Muscle of leg (tissue), 3 donors: ENCODE measurements at regions not wholly inside any gene's neighbourhood (a gene's known extent, or its start where the extent isn't known, plus 50 kb on each side); places are given as distances from the start of the nearest gene placed in this dataset.
"Not testable (repeated sequence)": the region's sequence is repeated elsewhere in the genome, so short reads cannot be mapped to it uniquely, and the experiment has no call there.

Source experiments
- DNase-seq: peaks from one replicate; pipeline ENCODE4 v3.0.0; 2013
- H3K27ac ChIP-seq: one replicate; pipeline ENCODE4 v1.5.1; 2013; ENCODE audit warnings: mild to moderate bottlenecking, low read length, control low read depth
- H3K27me3 ChIP-seq: one replicate; pipeline ENCODE4 v1.6.1; 2013; ENCODE audit warnings: low read length; ENCODE audit not compliant: control insufficient read depth, insufficient read depth
- H3K36me3 ChIP-seq: one replicate; pipeline ENCODE4 v1.6.1; 2013; ENCODE audit warnings: low read length; ENCODE audit not compliant: control insufficient read depth, insufficient read depth
- H3K4me1 ChIP-seq: one replicate; pipeline ENCODE4 v1.6.1; 2013; ENCODE audit warnings: low read length; ENCODE audit not compliant: control insufficient read depth, insufficient read depth
- H3K4me3 ChIP-seq: one replicate; pipeline ENCODE4 v1.5.1; 2013; ENCODE audit warnings: low read length, control low read depth
- H3K9me3 ChIP-seq: replicated peaks from 2 replicates; pipeline ENCODE4 v1.6.1; 2013; ENCODE audit warnings: low read depth, low read length; ENCODE audit not compliant: control insufficient read depth
- WGBS: methylation state at CpG from one replicate; pipeline ENCODE4 v1.1.5; 2013; ENCODE audit warnings: missing lambda C conversion rate; ENCODE audit not compliant: insufficient coverage; 5-methylcytosine and 5-hydroxymethylcytosine counted together

DNA sequence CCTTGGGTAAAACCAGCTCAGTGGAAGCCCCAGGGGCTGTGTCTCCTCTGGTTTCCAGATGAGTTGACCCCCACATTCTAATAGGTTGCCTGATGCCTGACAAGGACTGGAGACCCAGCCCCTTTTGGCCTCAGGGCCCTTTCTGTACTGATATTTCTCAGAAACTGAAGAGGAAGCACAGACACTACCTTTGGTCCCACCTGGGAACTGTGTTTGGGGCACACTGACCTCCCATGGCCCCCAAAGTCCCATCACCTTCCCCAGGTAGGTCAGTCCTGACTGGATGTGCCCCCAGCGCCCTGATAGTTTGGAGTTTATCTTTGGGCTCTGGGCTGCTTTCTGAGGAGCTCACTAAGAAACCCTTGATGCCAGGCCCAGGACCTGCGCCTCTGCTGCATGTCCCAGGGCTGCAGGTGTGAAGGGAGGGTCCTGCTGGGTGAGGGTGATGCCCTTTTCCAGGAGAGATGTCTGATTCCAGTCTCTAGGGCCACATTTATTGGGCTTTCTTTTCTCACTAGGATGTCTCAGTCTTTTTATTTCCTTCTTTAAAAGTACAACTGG lies 106.7 kb downstream of the GGTLC2 start:
- Histone ChIP-seq H3K4me3 (no peak overlapping the region), H3K9me3 (no peaks in the 10 kb centered on the region), H3K27ac (no peak overlapping the region), H3K36me3 (no peaks in the 10 kb centered on the region), H3K4me1 (peaks cover 7% of the 10 kb centered on the region), H3K27me3 (peaks cover 2% of the 10 kb centered on the region)
- DNase-seq: no peak
- no CpG with 5 or more reads among the region's 2 CpGs for WGBS

DNA sequence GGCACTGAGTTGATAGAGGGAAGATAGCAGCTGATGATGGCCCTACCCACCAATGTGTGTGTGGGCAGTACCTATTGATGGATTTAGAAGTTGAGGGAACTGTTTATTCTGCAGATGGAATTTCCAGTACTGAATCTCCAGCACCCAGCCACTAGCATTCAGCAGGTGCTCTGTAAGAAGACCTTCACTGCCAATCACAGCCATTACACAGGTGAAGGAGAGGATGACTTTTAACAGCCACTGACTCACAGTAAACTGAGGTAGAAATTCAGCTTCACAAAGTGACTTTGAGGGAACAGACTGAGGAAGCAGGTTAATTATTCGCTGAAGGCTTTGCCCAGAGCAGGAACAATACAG lies 107.8 kb downstream of the GGTLC2 start:
- peaks cover 2% of the 10 kb centered on the region for H3K27me3 ChIP-seq
- H3K4me3 ChIP-seq: no peak overlapping the region
- no peaks in the 10 kb centered on the region for H3K9me3 ChIP-seq
- no peaks in the 10 kb centered on the region for H3K36me3 ChIP-seq
- DNase-seq: no peak
- H3K27ac ChIP-seq: no peak overlapping the region
- peaks cover 7% of the 10 kb centered on the region for H3K4me1 ChIP-seq
- 100% methylated on average over 1 of the region's 1 CpG for WGBS

DNA sequence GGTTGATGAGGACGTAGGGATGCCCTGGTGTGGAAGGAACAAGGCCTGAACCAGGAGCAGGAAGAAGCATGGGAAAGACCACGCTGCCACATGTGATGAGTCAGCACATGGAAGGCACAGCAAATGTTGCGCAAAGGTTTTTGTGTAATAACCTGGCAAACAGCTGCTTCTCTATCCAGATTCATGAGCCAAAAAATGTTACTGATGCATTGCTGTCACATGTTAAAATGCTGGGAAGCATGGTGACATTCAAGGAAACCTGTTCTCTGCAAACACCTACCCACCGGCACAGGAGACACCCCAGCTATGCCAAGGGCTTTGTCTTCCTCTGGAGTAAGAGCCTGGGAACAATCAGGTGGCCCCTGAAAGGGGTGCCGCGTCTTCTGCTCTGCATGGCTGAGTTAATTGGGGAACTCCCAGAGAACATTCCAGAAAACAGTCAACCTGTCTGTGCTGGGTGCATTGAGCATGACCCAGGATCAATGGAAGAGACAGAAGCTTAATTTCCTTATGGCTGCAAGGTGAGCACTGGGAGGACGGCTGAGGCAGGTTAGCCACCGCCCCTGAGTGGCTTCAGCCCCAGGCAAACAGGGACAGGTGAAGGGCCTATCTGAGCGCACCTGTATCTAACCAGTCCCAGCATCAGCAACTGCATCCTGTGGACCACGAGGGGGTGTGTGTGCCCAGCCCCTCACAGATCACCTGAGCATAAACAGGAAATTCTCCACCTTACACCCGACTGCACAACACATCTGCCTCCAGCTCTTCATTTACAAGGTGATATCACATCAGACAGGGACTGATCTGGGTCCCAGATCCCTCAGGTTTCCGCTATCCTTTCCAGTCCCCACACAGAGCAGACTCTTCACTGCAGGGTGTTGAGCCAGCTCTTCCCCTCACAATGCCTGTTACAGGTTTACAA lies 108.4 kb downstream of the GGTLC2 start:
- no peak overlapping the region for H3K27ac ChIP-seq
- H3K4me3 ChIP-seq: no peak overlapping the region
- DNase-seq: no peak
- peaks cover 2% of the 10 kb centered on the region for H3K27me3 ChIP-seq
- H3K9me3 ChIP-seq: no peaks in the 10 kb centered on the region
- H3K4me1 ChIP-seq: peaks cover 7% of the 10 kb centered on the region
- WGBS: 73% methylated on average over 9 of the region's 12 CpGs
- H3K36me3 ChIP-seq: no peaks in the 10 kb centered on the region

- Histone ChIP-seq H3K9me3 (no peaks in the 10 kb centered on the region), H3K36me3 (no peaks in the 10 kb centered on the region), H3K27me3 (peaks cover 2% of the 10 kb centered on the region), H3K27ac (no peak overlapping the region), H3K4me1 (peaks cover 7% of the 10 kb centered on the region), H3K4me3 (no peak overlapping the region)
- DNase-seq: peak; percentile 28
- WGBS: 18% methylated on average over 4 of the region's 7 CpGs
Measured at GRCh38 chr22:22753526-22754267, 109.3 kb downstream of the GGTLC2 start.

GRCh38 chr22:22754268-22754657 lies 109.8 kb downstream of the GGTLC2 start:
- Histone ChIP-seq H3K4me3 (no peak overlapping the region), H3K9me3 (no peaks in the 10 kb centered on the region), H3K27me3 (no peaks in the 10 kb centered on the region), H3K36me3 (no peaks in the 10 kb centered on the region), H3K27ac (no peak overlapping the region), H3K4me1 (peaks cover 7% of the 10 kb centered on the region)
- no CpG with 5 or more reads among the region's 3 CpGs for WGBS
- DNase-seq: no peak

DNA sequence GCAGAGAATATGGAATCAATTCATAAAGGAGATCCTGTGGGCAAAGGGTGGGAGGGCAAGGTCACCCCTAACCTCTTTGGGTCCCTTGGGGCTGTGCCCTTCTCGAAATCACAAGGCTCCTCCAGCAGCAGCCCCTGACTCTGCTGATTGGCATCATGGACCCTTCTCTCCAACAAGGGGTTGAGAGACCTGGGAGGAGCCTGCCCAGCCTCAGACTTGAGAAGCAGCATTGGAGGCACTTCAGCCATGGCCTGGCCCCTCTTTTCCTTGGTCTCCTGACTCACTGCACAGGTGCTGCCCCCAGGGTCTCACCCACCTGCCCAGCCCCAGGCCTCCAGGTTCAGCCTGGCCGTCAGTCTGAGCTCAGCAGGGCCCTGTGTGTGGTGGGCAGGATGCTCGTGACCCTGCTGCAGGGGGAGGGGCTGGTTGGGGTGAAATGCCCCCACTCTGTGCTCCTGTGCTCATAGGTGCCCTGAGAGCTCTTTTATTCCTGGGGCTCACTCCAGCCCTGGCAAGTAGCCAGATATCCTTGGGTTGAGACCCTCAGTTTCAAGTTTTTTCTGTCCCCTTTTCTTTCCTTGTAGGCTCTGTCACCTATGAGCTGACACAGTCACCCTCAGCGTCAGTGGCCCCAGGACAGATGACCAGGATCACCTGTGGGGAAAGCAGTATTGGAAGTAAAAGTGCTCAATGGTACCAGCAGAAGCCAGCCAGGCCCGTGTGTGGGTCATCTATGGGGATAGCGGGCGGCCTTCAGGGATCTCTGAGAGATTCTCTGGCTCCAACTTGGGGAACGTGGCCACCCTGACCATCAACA lies 110.8 kb downstream of the GGTLC2 start:
- Histone ChIP-seq H3K9me3 (no peaks in the 10 kb centered on the region), H3K27me3 (no peaks in the 10 kb centered on the region), H3K36me3 (no peaks in the 10 kb centered on the region), H3K27ac (no peak overlapping the region), H3K4me1 (peaks cover 7% of the 10 kb centered on the region), H3K4me3 (no peak overlapping the region)
- no peak for DNase-seq
- WGBS: 66% methylated on average over 3 of the region's 8 CpGs

GRCh38 chr22:22755778-22756100 lies 111.3 kb downstream of the GGTLC2 start:
- no peaks in the 10 kb centered on the region for H3K9me3 ChIP-seq
- H3K27ac ChIP-seq: no peak overlapping the region
- no peak for DNase-seq
- no peaks in the 10 kb centered on the region for H3K27me3 ChIP-seq
- H3K36me3 ChIP-seq: no peaks in the 10 kb centered on the region
- H3K4me3 ChIP-seq: no peak overlapping the region
- peaks cover 1% of the 10 kb centered on the region for H3K4me1 ChIP-seq

DNA sequence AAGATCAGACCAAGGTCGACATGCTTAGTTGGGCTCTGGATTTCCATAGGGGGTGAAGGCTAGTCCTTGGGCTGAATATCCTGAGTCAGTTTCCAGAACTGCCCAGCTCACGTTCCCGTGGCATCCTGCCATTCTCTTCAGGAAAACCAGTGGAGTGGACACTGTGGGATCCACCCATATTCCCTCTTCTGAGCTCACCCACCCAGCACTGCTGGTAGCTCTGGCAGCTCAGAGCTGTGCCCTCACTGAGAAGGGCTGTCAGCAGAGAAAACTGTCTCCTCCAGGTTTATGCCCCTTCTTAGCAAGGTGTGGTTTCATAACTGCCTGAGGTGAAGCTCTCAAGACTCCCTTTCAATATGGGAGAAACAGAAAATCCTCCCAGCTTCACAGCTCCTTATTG lies 111.7 kb downstream of the GGTLC2 start:
- Histone ChIP-seq H3K36me3 (no peaks in the 10 kb centered on the region), H3K27me3 (no peaks in the 10 kb centered on the region), H3K27ac (no peak overlapping the region), H3K9me3 (no peaks in the 10 kb centered on the region), H3K4me3 (no peak overlapping the region), H3K4me1 (no peaks in the 10 kb centered on the region)
- DNase-seq: no peak
- WGBS: 92% methylated on average over 3 of the region's 3 CpGs

DNA sequence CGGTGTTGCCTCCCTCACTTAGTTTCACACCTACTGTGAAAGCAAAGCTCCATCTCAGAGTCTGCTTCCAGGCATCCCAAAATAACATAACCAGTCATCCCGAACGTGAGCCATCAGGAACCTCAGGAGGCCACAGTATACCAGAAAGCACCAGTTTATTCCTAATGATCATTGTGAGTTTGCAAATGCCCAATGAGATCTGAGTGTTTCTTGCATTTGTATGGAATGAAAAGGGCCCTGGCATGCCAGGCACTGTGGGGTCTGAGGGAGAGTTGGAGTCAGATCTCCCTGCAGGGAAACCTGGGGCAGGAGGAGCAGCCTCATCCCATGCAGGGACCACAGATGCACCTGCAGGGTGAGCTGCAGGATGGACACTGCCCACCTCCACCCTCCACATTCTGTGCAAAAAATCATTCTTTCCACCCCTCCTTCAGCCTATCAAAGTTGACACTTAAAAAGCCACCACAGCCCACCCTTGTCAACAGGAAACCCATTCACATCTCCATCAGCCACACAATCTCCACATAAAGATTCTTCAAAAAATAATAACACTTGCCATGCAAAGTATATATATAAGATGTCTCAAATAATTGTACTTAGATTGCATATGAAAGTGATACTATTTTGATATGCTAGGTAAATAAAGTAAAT lies 112.3 kb downstream of the GGTLC2 start:
- not testable (repeated sequence) for DNase-seq, H3K4me1 ChIP-seq, H3K9me3 ChIP-seq, H3K27ac ChIP-seq, H3K36me3 ChIP-seq, H3K27me3 ChIP-seq, H3K4me3 ChIP-seq
- WGBS: no CpG with 5 or more reads among the region's 3 CpGs
